Hepatocyte (in vitro differentiated cells): ENCODE measurements at regions not wholly inside any gene's neighbourhood (a gene's known extent, or its start where the extent isn't known, plus 50 kb on each side); places are given as distances from the start of the nearest gene placed in this dataset.

ENCODE experiments used
- DNase-seq: peaks from one replicate; pipeline ENCODE4 v3.0.0-alpha.2; 2016; ENCODE audit warnings: low spot score
- H2AFZ ChIP-seq: fragments of 200-600 bp; sonication (generic); 2 replicates; pipeline ENCODE4 v1.6.0; 2016; ENCODE audit warnings: antibody characterized with exemption, mild to moderate bottlenecking
- H3K27ac ChIP-seq: fragments of 200-600 bp; sonication (generic); 2 replicates; pipeline ENCODE4 v1.5.1; 2016; ENCODE audit warnings: mild to moderate bottlenecking
- H3K27me3 ChIP-seq: fragments of 200-600 bp; sonication (generic); 2 replicates; pipeline ENCODE4 v1.6.1; 2016
- H3K36me3 ChIP-seq: fragments of 200-600 bp; sonication (generic); replicated peaks from 2 replicates; pipeline ENCODE4 v1.5.1; 2016; ENCODE audit warnings: low read depth; ENCODE audit not compliant: insufficient read depth
- H3K4me1 ChIP-seq: fragments of 200-600 bp; sonication (generic); 2 replicates; pipeline ENCODE4 v1.5.1; 2016; ENCODE audit warnings: mild to moderate bottlenecking, moderate library complexity; ENCODE audit not compliant: insufficient read depth
- H3K4me2 ChIP-seq: fragments of 200-600 bp; sonication (generic); 2 replicates; pipeline ENCODE4 v1.6.0; 2016
- H3K4me3 ChIP-seq: fragments of 200-600 bp; sonication (generic); 2 replicates; pipeline ENCODE4 v1.5.1; 2016; ENCODE audit warnings: mild to moderate bottlenecking
- H3K79me2 ChIP-seq: fragments of 200-600 bp; sonication (generic); 2 replicates; pipeline ENCODE4 v1.6.0; 2017; ENCODE audit warnings: mild to moderate bottlenecking
- H3K9me2 ChIP-seq: fragments of 200-600 bp; sonication (generic); replicated peaks from 2 replicates; pipeline ENCODE4 v1.6.0; 2017; ENCODE audit warnings: mild to moderate bottlenecking; ENCODE audit not compliant: insufficient read depth
- H3K9me3 ChIP-seq: fragments of 200-600 bp; sonication (generic); 2 replicates; pipeline ENCODE4 v1.5.1; 2016; ENCODE audit warnings: low read depth, mild to moderate bottlenecking
- H4K20me1 ChIP-seq: fragments of 200-600 bp; sonication (generic); 2 replicates; pipeline ENCODE4 v1.6.0; 2016; ENCODE audit warnings: mild to moderate bottlenecking; ENCODE audit not compliant: insufficient read depth, poor library complexity, severe bottlenecking
- EZH2 ChIP-seq: fragments of 200-600 bp; sonication (generic); IDR thresholded peaks from 2 replicates; pipeline ENCODE4 v1.6.1; 2016; ENCODE audit warnings: antibody characterized with exemption, mild to moderate bottlenecking, borderline replicate concordance
- EZH2phosphoT487 ChIP-seq: fragments of 200-600 bp; sonication (generic); IDR thresholded peaks from one replicate; pipeline ENCODE4 v1.6.1; 2018; ENCODE audit warnings: antibody characterized with exemption, mild to moderate bottlenecking, low read depth, moderate library complexity; ENCODE audit not compliant: unreplicated experiment, severe bottlenecking
- WGBS: methylation state at CpG from one replicate; pipeline ENCODE4 v1.1.6; 2016; ENCODE audit warnings: low lambda C conversion rate; ENCODE audit errors: missing lambda C conversion rate; 5-methylcytosine and 5-hydroxymethylcytosine counted together
- TF ChIP-seq, protein P1 (sequence below): fragments of 200-600 bp; sonication (generic); IDR thresholded peaks from 2 replicates; pipeline ENCODE4 v1.5.1; 2016; ENCODE audit warnings: antibody characterized with exemption, mild to moderate bottlenecking; ENCODE audit not compliant: poor library complexity

DNA sequence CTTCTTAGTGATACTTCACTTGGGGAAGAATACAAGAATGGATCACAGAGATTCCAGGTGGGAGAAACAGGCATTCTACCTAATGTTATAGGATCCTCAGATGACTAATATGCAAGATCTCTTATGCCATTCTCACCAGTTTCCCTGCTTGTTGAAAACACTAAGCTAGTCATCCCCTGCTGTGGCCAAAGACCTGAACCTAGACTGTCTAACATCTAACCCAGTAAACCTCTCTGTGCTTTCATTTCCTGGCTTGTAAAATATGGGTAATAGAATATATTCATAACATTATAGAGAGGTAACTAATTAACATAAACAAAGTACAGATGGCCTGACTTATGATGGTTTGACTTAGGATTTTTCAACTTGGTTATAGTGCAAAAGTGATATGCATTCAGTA, 776.3 kb downstream of the TUSC7 start:
- TF ChIP-seq, protein P1, sequence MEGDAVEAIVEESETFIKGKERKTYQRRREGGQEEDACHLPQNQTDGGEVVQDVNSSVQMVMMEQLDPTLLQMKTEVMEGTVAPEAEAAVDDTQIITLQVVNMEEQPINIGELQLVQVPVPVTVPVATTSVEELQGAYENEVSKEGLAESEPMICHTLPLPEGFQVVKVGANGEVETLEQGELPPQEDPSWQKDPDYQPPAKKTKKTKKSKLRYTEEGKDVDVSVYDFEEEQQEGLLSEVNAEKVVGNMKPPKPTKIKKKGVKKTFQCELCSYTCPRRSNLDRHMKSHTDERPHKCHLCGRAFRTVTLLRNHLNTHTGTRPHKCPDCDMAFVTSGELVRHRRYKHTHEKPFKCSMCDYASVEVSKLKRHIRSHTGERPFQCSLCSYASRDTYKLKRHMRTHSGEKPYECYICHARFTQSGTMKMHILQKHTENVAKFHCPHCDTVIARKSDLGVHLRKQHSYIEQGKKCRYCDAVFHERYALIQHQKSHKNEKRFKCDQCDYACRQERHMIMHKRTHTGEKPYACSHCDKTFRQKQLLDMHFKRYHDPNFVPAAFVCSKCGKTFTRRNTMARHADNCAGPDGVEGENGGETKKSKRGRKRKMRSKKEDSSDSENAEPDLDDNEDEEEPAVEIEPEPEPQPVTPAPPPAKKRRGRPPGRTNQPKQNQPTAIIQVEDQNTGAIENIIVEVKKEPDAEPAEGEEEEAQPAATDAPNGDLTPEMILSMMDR, result no peak
- no peak for TF ChIP-seq EZH2
- TF ChIP-seq EZH2phosphoT487, result no peak
- Histone ChIP-seq H3K4me1 (no peaks in the 10 kb centered on the region), H3K9me3 (no peaks in the 10 kb centered on the region), H3K27me3 (no peaks in the 10 kb centered on the region), H3K36me3 (no peaks in the 10 kb centered on the region), H2AFZ (no peak overlapping the region), H3K9me2 (no peaks in the 10 kb centered on the region), H3K27ac (no peak overlapping the region), H4K20me1 (no peaks in the 10 kb centered on the region), H3K4me3 (no peak overlapping the region), H3K79me2 (no peaks in the 10 kb centered on the region), H3K4me2 (no peak overlapping the region)
- DNase-seq, result no peak

DNA sequence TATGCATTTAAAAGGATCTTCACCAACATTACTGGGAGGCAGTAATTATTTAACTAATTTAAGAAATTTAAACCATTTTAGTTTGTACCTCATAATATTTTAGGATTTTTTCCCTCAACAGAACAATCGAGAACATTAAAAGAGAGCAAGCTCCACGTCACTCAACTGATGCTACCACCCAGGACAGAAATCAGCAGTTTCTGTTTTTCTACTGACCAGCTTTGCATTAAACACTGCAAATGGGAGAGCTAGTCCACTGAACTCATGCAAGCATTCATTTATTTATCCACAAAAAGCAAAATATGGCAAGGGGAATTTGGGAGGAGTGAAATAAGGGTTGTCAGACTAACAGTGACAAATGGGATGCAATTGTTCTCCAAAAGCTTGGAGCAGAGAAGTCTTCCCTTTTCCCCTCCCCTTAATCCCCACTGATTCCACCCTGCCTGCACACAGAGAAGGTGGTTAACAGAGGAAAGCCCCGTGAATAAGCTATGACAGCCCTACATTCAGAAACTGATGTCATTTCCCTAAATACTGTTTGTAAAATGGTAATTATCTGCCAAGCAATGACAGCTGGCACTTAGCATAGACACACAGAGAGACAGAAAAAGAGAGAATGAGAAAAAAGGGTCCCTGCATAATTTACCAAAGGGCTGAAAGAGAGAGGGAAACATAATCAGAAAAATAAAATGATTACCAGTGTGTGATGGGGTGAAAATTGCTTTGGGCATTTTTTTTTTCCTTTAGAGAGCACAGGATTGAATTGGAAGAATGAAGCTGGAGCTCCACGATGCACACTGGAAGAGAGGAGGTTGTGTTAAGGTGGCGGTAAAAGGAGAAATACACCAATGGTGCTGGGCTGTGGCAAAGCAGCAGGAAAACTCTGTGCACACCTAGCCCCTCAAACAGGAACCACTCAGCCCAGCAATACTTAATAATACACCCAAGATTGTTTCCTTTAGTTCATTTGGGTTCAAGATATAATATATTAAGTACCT, 777.4 kb downstream of the TUSC7 start:
- Histone ChIP-seq H3K9me2 (no peaks in the 10 kb centered on the region), H3K4me3 (no peak overlapping the region), H3K9me3 (no peaks in the 10 kb centered on the region), H3K27me3 (no peaks in the 10 kb centered on the region), H2AFZ (no peak overlapping the region), H4K20me1 (no peaks in the 10 kb centered on the region), H3K27ac (no peak overlapping the region), H3K4me2 (no peak overlapping the region), H3K36me3 (no peaks in the 10 kb centered on the region), H3K4me1 (no peaks in the 10 kb centered on the region), H3K79me2 (no peaks in the 10 kb centered on the region)
- no peak for DNase-seq
- TF ChIP-seq EZH2 (no peak), EZH2phosphoT487 (no peak)
- TF ChIP-seq, protein P1, result no peak
- WGBS, result 72% methylated on average over 5 of the region's 5 CpGs

DNA sequence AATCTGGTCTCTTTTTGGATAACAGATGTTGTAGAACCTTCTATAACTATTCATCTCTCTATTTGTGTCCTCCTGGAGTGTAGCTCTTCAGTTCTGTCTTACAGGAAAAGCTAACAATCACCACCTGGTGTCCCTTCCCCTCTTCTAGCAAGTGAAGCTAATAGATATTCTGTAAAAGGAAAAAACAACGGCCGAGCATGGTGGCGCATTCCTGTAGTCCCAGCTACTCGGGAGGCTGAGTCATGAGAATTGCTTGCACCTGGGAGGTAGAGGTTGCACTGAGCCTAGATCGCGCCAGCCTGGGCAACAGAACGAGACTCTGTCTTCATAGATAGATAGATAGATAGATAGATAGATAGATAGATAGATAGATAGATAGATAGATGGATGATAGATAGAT, 779.4 kb downstream of the TUSC7 start:
- no peak overlapping the region for H3K27ac ChIP-seq
- no peak overlapping the region for H2AFZ ChIP-seq
- H3K36me3 ChIP-seq, result no peaks in the 10 kb centered on the region
- DNase-seq, result no peak
- H3K4me3 ChIP-seq, result no peak overlapping the region
- no peaks in the 10 kb centered on the region for H3K9me3 ChIP-seq
- no peaks in the 10 kb centered on the region for H4K20me1 ChIP-seq
- no peaks in the 10 kb centered on the region for H3K27me3 ChIP-seq
- no peaks in the 10 kb centered on the region for H3K9me2 ChIP-seq
- H3K4me2 ChIP-seq, result no peak overlapping the region
- TF ChIP-seq EZH2phosphoT487 (no peak), EZH2 (no peak)
- TF ChIP-seq, protein P1, result no peak
- H3K79me2 ChIP-seq, result no peaks in the 10 kb centered on the region
- H3K4me1 ChIP-seq, result no peaks in the 10 kb centered on the region
- WGBS, result 92% methylated on average over 7 of the region's 7 CpGs
